ENCODE measurements at regions not wholly inside any gene's neighbourhood (a gene's known extent, or its start where the extent isn't known, plus 50 kb on each side); places are given as distances from the start of the nearest gene placed in this dataset.
"Not testable (repeated sequence)": the region's sequence is repeated elsewhere in the genome, so short reads cannot be mapped to it uniquely, and the experiment has no call there.

DNA sequence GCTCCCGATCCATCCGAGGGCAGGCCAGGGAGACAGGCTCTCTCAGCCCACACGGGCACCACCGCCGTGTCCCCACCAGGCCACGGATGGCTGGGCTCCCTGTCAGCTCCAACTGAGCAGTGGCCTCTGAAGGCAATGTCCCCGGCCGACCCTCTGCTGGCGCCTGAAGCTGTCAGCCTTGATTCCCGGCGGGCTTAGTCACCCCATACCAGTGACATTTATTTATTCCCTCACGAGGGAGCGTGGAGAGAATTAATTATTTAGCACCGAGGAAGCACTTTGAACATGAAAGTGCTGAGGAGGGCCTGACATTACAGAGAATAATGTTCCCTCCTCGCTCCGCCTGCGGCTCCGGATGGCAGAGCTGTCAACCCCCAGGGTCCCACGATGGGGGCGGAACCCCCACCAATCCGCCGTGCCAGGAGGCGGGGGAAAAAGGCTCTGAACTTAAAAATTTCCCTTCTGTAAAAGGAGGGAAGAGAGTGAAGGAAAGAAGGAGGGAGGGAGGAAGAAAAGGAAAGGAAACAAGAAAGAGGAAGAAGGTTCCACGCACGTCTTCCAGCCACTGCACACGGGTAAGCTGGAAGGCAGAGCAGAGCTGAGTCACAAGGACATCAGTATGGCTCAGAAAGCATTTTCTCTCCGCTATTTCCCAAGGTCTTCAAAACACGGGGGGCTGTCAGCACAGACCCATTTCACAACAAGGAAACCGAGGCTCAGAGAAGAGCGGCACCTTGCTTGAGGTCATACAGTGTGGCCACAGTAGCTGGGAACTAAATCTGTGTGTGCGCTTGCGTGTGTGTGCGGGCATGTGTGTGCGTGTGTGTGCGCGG is 108.7 kb upstream of the NCOR2 start:
- Mint-ChIP-seq H3K4me3 (no peak overlapping the region), H3K27me3 (ENCODE audit: low read depth) (no peaks in the 10 kb centered on the region), H3K36me3 (ENCODE audit: low read depth) (no peaks in the 10 kb centered on the region), H3K9me3 (no peaks in the 10 kb centered on the region), H3K27ac (no peak overlapping the region), H3K4me1 (ENCODE audit: low read depth) (no peaks in the 10 kb centered on the region)
- intact Hi-C loops (cut with micrococcal nuclease) = no loop called here
- CTCF ChIA-PET = no interaction called here
- no peak for DNase-seq

DNA sequence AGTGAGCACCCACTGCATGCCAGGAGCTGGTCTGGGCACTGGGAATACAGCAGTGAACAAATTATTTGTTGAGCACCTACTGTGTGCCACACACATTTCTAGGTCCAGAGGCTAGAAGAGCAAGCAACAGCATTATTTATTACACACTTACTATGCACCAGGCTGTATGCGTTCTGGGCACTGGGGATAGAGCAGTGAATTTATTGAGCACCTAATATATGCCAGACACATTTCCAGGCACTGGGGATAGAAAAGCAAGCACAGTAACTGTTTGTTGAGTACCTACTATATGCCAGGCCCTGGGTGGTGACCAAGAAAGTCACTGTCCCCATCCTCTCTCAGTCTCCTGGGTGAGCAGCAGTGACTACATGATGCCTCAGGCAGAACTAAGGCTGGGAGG is 107.5 kb upstream of the NCOR2 start:
- DNase-seq = no peak
- H3K36me3 Mint-ChIP-seq (ENCODE audit: low read depth) = no peaks in the 10 kb centered on the region
- H3K27ac Mint-ChIP-seq = no peak overlapping the region
- no peaks in the 10 kb centered on the region for H3K4me1 Mint-ChIP-seq (ENCODE audit: low read depth)
- H3K4me3 Mint-ChIP-seq = no peak overlapping the region
- no peaks in the 10 kb centered on the region for H3K27me3 Mint-ChIP-seq (ENCODE audit: low read depth)
- intact Hi-C loops (cut with micrococcal nuclease) = no loop called here
- no peaks in the 10 kb centered on the region for H3K9me3 Mint-ChIP-seq
- CTCF ChIA-PET = no interaction called here

DNA sequence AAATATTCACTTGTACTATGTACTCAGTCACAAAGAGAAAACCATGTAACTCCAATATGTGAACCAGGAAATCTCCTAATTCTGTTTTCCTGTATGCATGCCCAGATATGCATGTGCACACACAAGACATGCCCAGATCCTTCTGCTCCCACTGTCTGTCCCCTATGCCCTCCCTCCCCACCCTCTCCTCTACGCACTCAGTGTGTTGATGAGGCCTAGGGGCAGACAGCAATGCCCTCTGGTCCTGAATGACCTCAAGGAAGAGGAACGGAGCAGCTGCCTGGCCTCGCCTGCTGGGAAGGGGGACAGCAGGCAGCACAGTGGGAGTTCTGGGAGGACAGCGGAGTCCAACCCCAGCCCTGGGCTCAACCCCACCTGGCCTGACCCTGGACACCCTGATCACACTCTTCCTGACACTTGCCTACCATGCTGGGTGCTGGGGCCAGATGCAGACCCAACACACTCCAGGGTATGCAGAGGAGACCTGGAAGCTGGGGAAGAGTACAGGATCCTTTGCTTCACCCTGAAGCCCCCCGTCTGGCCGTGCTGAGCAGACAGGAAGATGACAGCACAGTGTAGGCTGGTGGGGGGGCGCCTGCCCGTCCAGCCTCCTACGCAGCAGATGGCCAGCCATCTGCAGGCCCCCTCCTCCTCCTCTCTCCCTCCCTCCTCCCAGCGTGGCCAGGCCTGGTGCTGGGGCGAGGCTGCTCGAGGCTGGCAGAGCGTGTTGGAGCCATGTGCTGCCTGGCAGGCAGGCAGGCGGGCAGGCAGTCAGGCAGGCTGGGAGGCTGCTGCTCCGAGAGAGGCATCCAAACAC is 106.6 kb upstream of the NCOR2 start:
- H3K36me3 Mint-ChIP-seq (ENCODE audit: low read depth) = no peaks in the 10 kb centered on the region
- no peak overlapping the region for H3K27ac Mint-ChIP-seq
- H3K4me3 Mint-ChIP-seq = no peak overlapping the region
- no peak for DNase-seq
- H3K27me3 Mint-ChIP-seq (ENCODE audit: low read depth) = no peaks in the 10 kb centered on the region
- intact Hi-C loops (cut with micrococcal nuclease) = no loop called here
- CTCF ChIA-PET = no interaction called here
- no peaks in the 10 kb centered on the region for H3K4me1 Mint-ChIP-seq (ENCODE audit: low read depth)
- H3K9me3 Mint-ChIP-seq = no peaks in the 10 kb centered on the region

DNA sequence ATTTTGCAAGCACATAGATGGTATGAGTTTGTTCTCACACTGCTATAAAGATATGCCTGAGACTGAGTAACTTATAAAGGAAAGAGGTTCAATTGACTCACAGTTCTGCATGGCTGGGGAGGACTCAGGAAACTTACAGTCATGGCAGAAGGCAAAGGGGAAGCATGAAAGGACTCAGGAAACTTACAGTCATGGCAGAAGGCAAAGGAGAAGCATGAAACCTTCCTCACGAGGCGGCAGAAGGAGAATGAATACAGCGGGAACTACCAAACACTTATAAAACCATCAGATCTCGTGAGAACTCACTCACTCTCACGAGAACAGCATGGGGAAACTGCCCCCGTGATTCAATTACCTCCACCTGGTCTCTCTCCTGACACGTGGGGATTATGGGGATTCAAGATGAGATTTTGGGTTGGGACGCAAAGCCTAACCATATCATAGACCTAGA is 101.9 kb upstream of the NCOR2 start:
- CTCF ChIA-PET = interaction anchor here (0.7 to 1.2 kb wide), 3 partner anchors 11 to 746 kb away, joined by 3 read pairs; no protein-coding TSS in a partner anchor
- DNase-seq; H3K9me3 Mint-ChIP-seq; H3K4me3 Mint-ChIP-seq; H3K27ac Mint-ChIP-seq; H3K36me3 Mint-ChIP-seq (ENCODE audit: low read depth); H3K4me1 Mint-ChIP-seq (ENCODE audit: low read depth); H3K27me3 Mint-ChIP-seq (ENCODE audit: low read depth); intact Hi-C loops (cut with micrococcal nuclease): not testable (repeated sequence)

DNA sequence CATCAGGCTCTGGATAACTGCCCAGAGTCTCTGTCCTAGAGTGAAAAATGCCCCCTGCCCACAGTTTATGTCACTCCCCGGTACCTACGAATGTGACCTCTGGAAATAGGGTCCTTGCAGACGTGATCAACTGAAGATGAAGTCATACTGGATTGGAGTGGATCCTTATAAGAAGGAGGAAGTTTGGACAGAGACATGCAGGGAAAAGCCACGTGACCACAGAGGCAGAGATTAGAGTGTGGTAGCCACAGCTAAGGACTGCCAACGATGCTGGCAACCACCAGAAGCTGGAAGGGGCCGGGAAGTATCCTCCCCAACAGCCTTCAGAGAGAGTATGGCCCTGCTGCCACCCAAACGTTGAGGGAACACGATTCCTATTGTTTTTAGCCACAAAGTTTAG is 101.2 kb upstream of the NCOR2 start:
- no peaks in the 10 kb centered on the region for H3K36me3 Mint-ChIP-seq (ENCODE audit: low read depth)
- CTCF ChIA-PET = interaction anchor here (1.1 to 1.2 kb wide), 2 partner anchors 12 to 14 kb away, joined by 3 read pairs; no protein-coding TSS in a partner anchor
- no peak for DNase-seq
- H3K9me3 Mint-ChIP-seq = peaks cover 5% of the 10 kb centered on the region
- no peak overlapping the region for H3K27ac Mint-ChIP-seq
- intact Hi-C loops (cut with micrococcal nuclease) = no loop called here
- H3K4me3 Mint-ChIP-seq = no peak overlapping the region
- H3K4me1 Mint-ChIP-seq (ENCODE audit: low read depth) = no peaks in the 10 kb centered on the region
- H3K27me3 Mint-ChIP-seq (ENCODE audit: low read depth) = no peaks in the 10 kb centered on the region

DNA sequence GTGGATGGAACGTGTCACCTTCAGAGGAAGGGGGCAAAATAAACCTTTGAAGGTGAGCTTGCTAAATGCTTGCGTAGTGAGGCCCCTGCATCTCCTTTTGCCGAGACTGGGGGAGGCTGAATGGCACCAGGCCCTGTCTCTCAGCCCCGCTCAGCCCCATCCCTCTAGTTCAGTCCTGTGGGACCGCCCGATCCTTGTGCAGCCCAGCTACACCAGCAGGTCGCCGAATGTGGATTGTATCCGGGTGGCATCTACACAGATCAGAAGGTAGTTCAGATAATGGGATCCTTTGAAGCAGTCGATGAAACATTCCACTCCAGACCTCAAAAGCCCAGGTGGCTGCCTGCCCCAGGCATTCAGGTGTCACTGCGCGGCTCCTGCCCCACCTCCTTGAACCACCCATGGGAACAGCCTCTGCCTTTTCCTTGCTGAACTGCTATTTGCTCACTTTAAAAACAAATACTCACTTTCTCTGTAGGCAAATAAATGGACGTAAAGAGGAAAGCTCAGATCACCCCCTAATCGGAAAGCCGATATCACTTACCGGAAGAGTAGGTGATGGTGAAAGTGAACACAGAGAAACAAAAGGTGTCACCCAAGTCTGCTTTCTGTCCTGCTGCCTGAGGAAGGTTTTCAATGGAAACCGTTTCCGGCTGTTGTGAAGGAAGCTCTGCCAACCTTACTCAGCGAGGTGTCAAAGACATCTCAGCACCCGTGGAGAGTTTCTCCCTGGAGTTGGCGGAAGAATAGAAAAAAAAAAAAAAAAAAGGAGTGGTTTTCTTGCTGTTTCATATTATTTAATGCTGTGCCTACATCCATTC is 100.3 kb upstream of the NCOR2 start:
- H3K4me1 Mint-ChIP-seq (ENCODE audit: low read depth) = no peaks in the 10 kb centered on the region
- H3K9me3 Mint-ChIP-seq = peaks cover 5% of the 10 kb centered on the region
- intact Hi-C loops (cut with micrococcal nuclease) = no loop called here
- H3K27me3 Mint-ChIP-seq (ENCODE audit: low read depth) = no peaks in the 10 kb centered on the region
- H3K4me3 Mint-ChIP-seq = no peak overlapping the region
- no peak overlapping the region for H3K27ac Mint-ChIP-seq
- CTCF ChIA-PET = interaction anchor here (0.7 to 0.9 kb wide), 2 partner anchors 10 to 142 kb away, joined by 3 read pairs; no protein-coding TSS in a partner anchor
- H3K36me3 Mint-ChIP-seq (ENCODE audit: low read depth) = no peaks in the 10 kb centered on the region
- DNase-seq = no peak

DNA sequence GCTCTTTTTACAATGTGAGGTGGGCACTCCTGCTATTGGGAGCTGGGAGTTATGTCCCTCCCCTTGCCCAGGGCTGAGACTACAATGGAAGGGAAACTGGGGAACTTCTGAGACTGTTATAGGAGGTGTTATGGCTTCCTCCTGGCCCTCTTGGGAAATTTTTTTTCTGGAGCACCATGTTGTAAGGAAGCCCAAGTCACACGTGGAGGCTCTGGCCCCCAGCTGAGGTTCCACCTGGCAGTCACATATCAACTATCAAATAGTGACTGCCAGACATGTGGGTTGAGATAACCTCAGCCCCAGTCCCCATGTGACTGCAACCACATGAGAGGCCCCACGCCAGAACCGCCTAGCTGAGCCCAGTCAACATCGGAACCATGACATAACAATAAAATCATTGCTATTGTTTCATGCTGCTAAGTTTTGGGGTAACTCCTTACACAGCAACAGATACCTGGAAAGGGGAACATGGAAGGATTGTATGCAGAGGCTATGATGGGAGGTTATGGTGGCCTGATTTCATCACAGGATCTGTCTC is 99.4 kb upstream of the NCOR2 start:
- H3K4me1 Mint-ChIP-seq (ENCODE audit: low read depth) = no peaks in the 10 kb centered on the region
- H3K36me3 Mint-ChIP-seq (ENCODE audit: low read depth) = no peaks in the 10 kb centered on the region
- H3K27me3 Mint-ChIP-seq (ENCODE audit: low read depth) = no peaks in the 10 kb centered on the region
- intact Hi-C loops (cut with micrococcal nuclease) = no loop called here
- H3K27ac Mint-ChIP-seq = no peak overlapping the region
- no peak overlapping the region for H3K4me3 Mint-ChIP-seq
- H3K9me3 Mint-ChIP-seq = peaks cover 5% of the 10 kb centered on the region
- CTCF ChIA-PET = interaction anchor here (0.7 to 0.9 kb wide), 2 partner anchors 9 to 143 kb away, joined by 3 read pairs; no protein-coding TSS in a partner anchor
- no peak for DNase-seq

DNA sequence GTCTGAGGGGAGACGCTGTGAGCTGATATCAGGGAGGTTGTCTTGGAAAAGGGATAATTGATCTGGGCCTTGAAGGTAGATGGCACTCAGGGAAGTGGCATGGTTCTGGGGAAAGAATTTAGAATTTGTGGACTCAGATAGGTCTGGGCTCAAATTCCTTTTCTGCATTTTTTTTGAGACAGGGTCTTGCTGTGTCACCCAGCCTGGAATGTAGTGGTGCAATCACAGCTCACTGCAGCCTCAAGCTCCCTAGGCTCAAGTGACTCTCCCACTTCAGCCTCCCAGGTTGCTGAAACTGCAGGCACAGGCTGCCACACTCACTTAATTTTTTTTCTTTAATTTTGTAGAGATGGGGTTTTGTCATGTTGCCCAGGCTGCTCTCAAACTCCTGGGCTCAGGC is 98.1 kb upstream of the NCOR2 start:
- H3K27me3 Mint-ChIP-seq (ENCODE audit: low read depth) = no peaks in the 10 kb centered on the region
- DNase-seq = no peak
- H3K36me3 Mint-ChIP-seq (ENCODE audit: low read depth) = no peaks in the 10 kb centered on the region
- H3K9me3 Mint-ChIP-seq = peaks cover 5% of the 10 kb centered on the region
- no peak overlapping the region for H3K4me3 Mint-ChIP-seq
- H3K27ac Mint-ChIP-seq = no peak overlapping the region
- H3K4me1 Mint-ChIP-seq (ENCODE audit: low read depth) = no peaks in the 10 kb centered on the region
- intact Hi-C loops (cut with micrococcal nuclease) = no loop called here
- CTCF ChIA-PET = no interaction called here

DNA sequence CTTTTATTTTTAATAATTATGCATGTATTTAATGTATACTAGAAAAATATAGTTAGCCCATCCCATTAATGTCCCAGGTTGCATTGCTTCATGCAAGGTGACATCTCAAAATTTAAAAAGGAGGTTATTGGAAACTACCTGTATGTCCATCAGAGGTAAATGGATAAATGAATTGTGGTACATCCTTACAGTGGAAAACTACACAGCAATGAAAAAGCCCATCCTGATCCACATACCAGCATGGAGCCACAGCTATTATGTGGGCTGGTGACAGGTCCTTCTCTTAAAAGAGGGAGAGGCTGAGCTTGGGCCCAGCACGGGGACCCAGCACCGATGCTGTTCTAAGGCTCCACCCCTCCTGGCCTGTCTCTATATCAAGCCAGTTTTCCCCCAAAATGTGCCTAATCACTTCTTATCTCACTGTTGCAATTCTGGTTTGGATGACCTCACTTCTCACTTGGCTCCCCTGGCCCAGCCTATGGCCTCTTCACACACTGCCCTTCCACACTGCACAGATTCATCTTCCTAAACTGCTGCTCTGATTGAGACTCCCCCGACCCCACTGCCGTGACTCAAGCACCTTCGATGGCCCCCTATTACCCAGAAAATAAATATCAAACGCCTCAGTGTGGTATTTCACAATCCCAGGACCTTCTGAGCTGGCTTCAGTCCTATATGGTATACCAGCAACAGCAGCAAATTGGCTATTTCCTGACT is 97.1 kb upstream of the NCOR2 start:
- CTCF ChIA-PET = no interaction called here
- intact Hi-C loops (cut with micrococcal nuclease) = no loop called here
- H3K36me3 Mint-ChIP-seq (ENCODE audit: low read depth) = no peaks in the 10 kb centered on the region

DNA sequence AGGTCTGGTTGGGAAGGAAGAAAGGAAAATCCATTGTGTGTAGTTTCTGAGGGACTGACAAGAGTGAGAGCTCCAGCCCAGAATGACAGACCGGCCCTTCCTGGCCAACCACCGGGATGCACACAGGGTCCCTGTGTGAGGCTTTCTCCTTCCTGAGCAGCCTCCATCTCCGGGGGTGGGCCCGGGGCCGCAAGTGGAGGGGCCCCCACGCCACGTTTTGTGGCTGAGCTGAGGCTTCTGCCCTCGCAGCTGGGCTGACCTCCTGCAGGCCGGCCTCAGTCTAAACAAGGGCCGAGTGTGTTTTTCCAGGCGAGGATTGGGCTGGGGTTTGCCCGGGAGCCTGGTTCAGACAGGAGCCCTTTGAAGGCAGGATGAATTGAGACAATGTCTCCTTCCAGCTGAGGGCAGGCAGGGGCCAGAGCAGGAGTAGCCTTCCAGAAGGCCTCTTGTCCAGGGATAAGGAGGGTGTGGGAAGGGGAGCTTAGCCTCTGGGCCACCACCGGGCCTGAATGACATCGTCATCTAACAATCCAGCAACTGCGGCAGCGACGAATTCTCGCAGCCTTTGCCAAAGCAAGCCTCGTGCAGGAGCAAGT is 96.5 kb upstream of the NCOR2 start:
- intact Hi-C loops (cut with micrococcal nuclease) = no loop called here
- CTCF ChIA-PET = no interaction called here
- Mint-ChIP-seq H3K27me3 (ENCODE audit: low read depth) (no peaks in the 10 kb centered on the region), H3K9me3 (peaks cover 5% of the 10 kb centered on the region), H3K27ac (no peak overlapping the region), H3K4me1 (ENCODE audit: low read depth) (no peaks in the 10 kb centered on the region), H3K36me3 (ENCODE audit: low read depth) (no peaks in the 10 kb centered on the region), H3K4me3 (no peak overlapping the region)
- DNase-seq = no peak

More for the DNA sequence above, 97.1 kb upstream of the NCOR2 start:
- Mint-ChIP-seq H3K27ac (no peak overlapping the region), H3K27me3 (ENCODE audit: low read depth) (no peaks in the 10 kb centered on the region), H3K9me3 (peaks cover 5% of the 10 kb centered on the region), H3K4me1 (ENCODE audit: low read depth) (no peaks in the 10 kb centered on the region), H3K4me3 (no peak overlapping the region)
- DNase-seq = no peak

DNA sequence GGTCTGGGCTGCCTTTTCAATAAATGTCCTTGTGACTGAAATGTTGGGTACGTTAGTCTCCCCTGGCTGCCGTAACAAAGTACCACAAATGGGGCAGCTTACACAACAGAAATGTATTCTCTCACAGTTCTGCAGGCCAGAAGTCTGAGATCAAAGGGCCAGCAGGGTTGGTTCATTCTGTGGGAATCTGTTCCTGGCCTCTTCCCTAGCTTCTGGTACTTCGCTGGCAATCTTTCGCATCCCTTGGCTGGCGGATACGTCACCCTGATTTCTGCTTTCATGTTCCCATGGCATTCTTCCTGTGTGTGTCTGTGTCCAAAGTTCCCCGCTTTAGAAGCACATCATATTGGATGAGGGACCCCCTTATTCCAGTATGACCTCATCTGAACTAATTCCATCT is 95.8 kb upstream of the NCOR2 start:
- DNase-seq = no peak

More for the DNA sequence above, 95.8 kb upstream of the NCOR2 start:
- H3K36me3 Mint-ChIP-seq (ENCODE audit: low read depth) = no peaks in the 10 kb centered on the region
- no peaks in the 10 kb centered on the region for H3K4me1 Mint-ChIP-seq (ENCODE audit: low read depth)
- CTCF ChIA-PET = no interaction called here
- intact Hi-C loops (cut with micrococcal nuclease) = no loop called here
- no peak overlapping the region for H3K27ac Mint-ChIP-seq
- no peak overlapping the region for H3K4me3 Mint-ChIP-seq
- H3K27me3 Mint-ChIP-seq (ENCODE audit: low read depth) = no peaks in the 10 kb centered on the region
- peaks cover 5% of the 10 kb centered on the region for H3K9me3 Mint-ChIP-seq

Data from activated naive CD4-positive, alpha-beta T cell treated with anti-CD3 and anti-CD28 coated beads for 36 hours (primary cell).